Epithelial cell of proximal tubule (primary cell): ENCODE measurements at regions not wholly inside any gene's neighbourhood (a gene's known extent, or its start where the extent isn't known, plus 50 kb on each side); places are given as distances from the start of the nearest gene placed in this dataset.
A peak's percentile ranks its signal among the peaks of the same experiment; 100 is the strongest.

ENCODE experiments used
- DNase-seq: peaks from one replicate; pipeline ENCODE4 v3.0.0-alpha.2; 2011; ENCODE audit warnings: low read depth
- H3K4me3 ChIP-seq: 2 replicates; pipeline ENCODE4 v1.5.1; 2011; ENCODE audit warnings: low read depth, mild to moderate bottlenecking, low read length
- CTCF ChIP-seq: conservative IDR thresholded peaks from 2 replicates; pipeline ENCODE4 v1.5.1; 2012; ENCODE audit warnings: low read depth, mild to moderate bottlenecking, low read length

GRCh38 chr13:33940898-33941297 lies 122.9 kb downstream of the RFC3 start:
- TF ChIP-seq CTCF = no peak
- no peak for DNase-seq
- no peak overlapping the region for H3K4me3 ChIP-seq

- no peak overlapping the region for H3K4me3 ChIP-seq
- no peak for TF ChIP-seq CTCF
- DNase-seq = no peak
Measured at GRCh38 chr13:33945477-33945876, 127.5 kb downstream of the RFC3 start.

GRCh38 chr13:33953203-33953602 lies 135.3 kb downstream of the RFC3 start:
- no peak for TF ChIP-seq CTCF
- no peak for DNase-seq
- H3K4me3 ChIP-seq = no peak overlapping the region

- no peak overlapping the region for H3K4me3 ChIP-seq
- TF ChIP-seq CTCF = no peak
- DNase-seq = no peak
Measured at GRCh38 chr13:33953781-33954180, 135.8 kb downstream of the RFC3 start.

GRCh38 chr13:33956346-33956745 lies 138.4 kb downstream of the RFC3 start:
- TF ChIP-seq CTCF = no peak
- DNase-seq = no peak
- H3K4me3 ChIP-seq = no peak overlapping the region

- TF ChIP-seq CTCF = no peak
- no peak for DNase-seq
- no peak overlapping the region for H3K4me3 ChIP-seq
Measured at GRCh38 chr13:33957497-33957905, 139.6 kb downstream of the RFC3 start.

- no peak for TF ChIP-seq CTCF
- DNase-seq = peak; percentile 13
- no peak overlapping the region for H3K4me3 ChIP-seq
Measured at GRCh38 chr13:33958964-33959363, 141.0 kb downstream of the RFC3 start.
